ENCODE measurements at regions not wholly inside any gene's neighbourhood (a gene's known extent, or its start where the extent isn't known, plus 50 kb on each side); places are given as distances from the start of the nearest gene placed in this dataset.
"Not testable (repeated sequence)": the region's sequence is repeated elsewhere in the genome, so short reads cannot be mapped to it uniquely, and the experiment has no call there.

- no peak for DNase-seq
Observed at GRCh38 chr12:23380419-23381100, 568.9 kb downstream of the SOX5 start.

GRCh38 chr12:23388898-23389297, 560.6 kb downstream of the SOX5 start:
- DNase-seq = not testable (repeated sequence)

- not testable (repeated sequence) for DNase-seq
Observed at GRCh38 chr12:23389315-23389714, 560.2 kb downstream of the SOX5 start.

- DNase-seq = no peak
Observed at GRCh38 chr12:23399402-23399933, 550.0 kb downstream of the SOX5 start.

GRCh38 chr12:23415180-23415579, 534.3 kb downstream of the SOX5 start:
- no peak for DNase-seq

- no peak for DNase-seq
Observed at GRCh38 chr12:23421556-23421955, 527.9 kb downstream of the SOX5 start.

GRCh38 chr12:23423097-23423687, 526.3 kb downstream of the SOX5 start:
- no peak for DNase-seq

GRCh38 chr12:23423796-23424195, 525.7 kb downstream of the SOX5 start:
- no peak for DNase-seq

GRCh38 chr12:23424685-23425084, 524.8 kb downstream of the SOX5 start:
- no peak for DNase-seq

- DNase-seq = no peak
Observed at GRCh38 chr12:23426328-23426727, 523.1 kb downstream of the SOX5 start.

GRCh38 chr12:23428758-23429157, 520.7 kb downstream of the SOX5 start:
- no peak for DNase-seq

GRCh38 chr12:23431006-23431405, 518.5 kb downstream of the SOX5 start:
- DNase-seq = no peak

GRCh38 chr12:23433121-23433520, 516.3 kb downstream of the SOX5 start:
- DNase-seq = no peak

- no peak for DNase-seq
Observed at GRCh38 chr12:23434154-23434553, 515.3 kb downstream of the SOX5 start.

GRCh38 chr12:23446746-23447145, 502.7 kb downstream of the SOX5 start:
- DNase-seq = no peak

- DNase-seq = no peak
Observed at GRCh38 chr12:23450810-23451209, 498.7 kb downstream of the SOX5 start.

- no peak for DNase-seq
Observed at GRCh38 chr12:23455283-23455682, 494.2 kb downstream of the SOX5 start.

GRCh38 chr12:23458640-23459039, 490.8 kb downstream of the SOX5 start:
- no peak for DNase-seq

- no peak for DNase-seq
Observed at GRCh38 chr12:23462546-23462945, 486.9 kb downstream of the SOX5 start.

GRCh38 chr12:23463172-23463571, 486.3 kb downstream of the SOX5 start:
- no peak for DNase-seq

- no peak for DNase-seq
Observed at GRCh38 chr12:23464241-23464812, 485.1 kb downstream of the SOX5 start.

GRCh38 chr12:23472329-23472971, 477.0 kb downstream of the SOX5 start:
- DNase-seq = no peak

GRCh38 chr12:23473071-23473470, 476.4 kb downstream of the SOX5 start:
- DNase-seq = no peak

Data from T-helper 2 cell (primary cell).